GM21825 (cell line): ENCODE measurements at regions not wholly inside any gene's neighbourhood (a gene's known extent, or its start where the extent isn't known, plus 50 kb on each side); places are given as distances from the start of the nearest gene placed in this dataset.

ENCODE experiments used
- ATAC-seq: cut with Tn5 transposase; IDR thresholded peaks from one replicate; pipeline ENCODE4 v1.9.1; 2021; ENCODE audit warnings: mild to moderate bottlenecking, moderate library complexity; ENCODE audit not compliant: unreplicated experiment

GRCh38 chr2:134109246-134109645 lies 144.6 kb upstream of the MGAT5 start:
- no peak for ATAC-seq

- no peak for ATAC-seq
Observed at GRCh38 chr2:134109725-134110124, 144.1 kb upstream of the MGAT5 start.

GRCh38 chr2:134110532-134110931 lies 143.3 kb upstream of the MGAT5 start:
- no peak for ATAC-seq

- ATAC-seq: no peak
Observed at GRCh38 chr2:134117676-134118075, 136.2 kb upstream of the MGAT5 start.

GRCh38 chr2:134118279-134119116 lies 135.4 kb upstream of the MGAT5 start:
- ATAC-seq: peak; percentile 41

GRCh38 chr2:134119117-134119712 lies 134.7 kb upstream of the MGAT5 start:
- peak; percentile 20 for ATAC-seq

- peak; percentile 54 for ATAC-seq
Observed at GRCh38 chr2:134119713-134120405, 134.0 kb upstream of the MGAT5 start.

- peak; percentile 4 for ATAC-seq
Observed at GRCh38 chr2:134120406-134120732, 133.5 kb upstream of the MGAT5 start.

GRCh38 chr2:134120733-134121630 lies 132.9 kb upstream of the MGAT5 start:
- ATAC-seq: peak; percentile 31

- ATAC-seq: no peak
Observed at GRCh38 chr2:134122610-134123009, 131.3 kb upstream of the MGAT5 start.

- no peak for ATAC-seq
Observed at GRCh38 chr2:134123332-134123731, 130.5 kb upstream of the MGAT5 start.

- no peak for ATAC-seq
Observed at GRCh38 chr2:134124047-134124753, 129.7 kb upstream of the MGAT5 start.

GRCh38 chr2:134127496-134127895 lies 126.4 kb upstream of the MGAT5 start:
- peak; percentile 54 for ATAC-seq

GRCh38 chr2:134128746-134129145 lies 125.1 kb upstream of the MGAT5 start:
- ATAC-seq: no peak

- ATAC-seq: no peak
Observed at GRCh38 chr2:134129900-134130537, 123.9 kb upstream of the MGAT5 start.

GRCh38 chr2:134131681-134132489 lies 122.0 kb upstream of the MGAT5 start:
- ATAC-seq: no peak

GRCh38 chr2:134132490-134132857 lies 121.4 kb upstream of the MGAT5 start:
- ATAC-seq: no peak

- ATAC-seq: no peak
Observed at GRCh38 chr2:134133622-134134312, 120.1 kb upstream of the MGAT5 start.

- ATAC-seq: no peak
Observed at GRCh38 chr2:134134313-134134706, 119.6 kb upstream of the MGAT5 start.
